NB4 (cell line): ENCODE measurements at regions not wholly inside any gene's neighbourhood (a gene's known extent, or its start where the extent isn't known, plus 50 kb on each side); places are given as distances from the start of the nearest gene placed in this dataset.

Experiments
- POLR2A ChIP-seq: IDR thresholded peaks from 2 replicates; pipeline ENCODE4 v1.6.1; 2011; ENCODE audit warnings: mild to moderate bottlenecking; ENCODE audit not compliant: insufficient read length; ENCODE audit errors: extremely low read depth
- TF ChIP-seq, protein P1 (sequence below): IDR thresholded peaks from one replicate; pipeline ENCODE4 v1.5.1; 2012; ENCODE audit warnings: low read depth, low read length
- TF ChIP-seq, protein P2 (sequence below): IDR thresholded peaks from 2 replicates; pipeline ENCODE4 v1.6.1; 2011; ENCODE audit warnings: low read depth, low read length

DNA sequence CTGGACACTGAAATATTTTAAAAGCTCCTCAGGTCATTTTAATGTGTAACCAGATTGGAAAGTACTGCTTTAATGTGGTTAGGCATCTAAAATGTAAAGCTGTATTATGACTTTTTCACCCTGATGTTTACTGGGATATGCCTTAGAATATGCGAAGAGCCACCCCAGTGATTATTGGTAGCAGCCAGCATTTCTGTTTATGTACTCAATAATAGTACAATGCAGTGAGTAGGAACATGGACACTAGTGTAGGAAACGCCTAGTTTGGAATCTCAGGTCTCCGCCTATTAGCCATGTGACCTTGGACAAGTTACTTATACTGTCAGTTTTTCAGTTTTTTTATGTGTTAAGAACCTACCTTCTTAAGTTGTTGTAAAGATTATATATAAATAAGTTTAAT is 446.0 kb upstream of the PITX2 start:
- TF ChIP-seq, protein P1, sequence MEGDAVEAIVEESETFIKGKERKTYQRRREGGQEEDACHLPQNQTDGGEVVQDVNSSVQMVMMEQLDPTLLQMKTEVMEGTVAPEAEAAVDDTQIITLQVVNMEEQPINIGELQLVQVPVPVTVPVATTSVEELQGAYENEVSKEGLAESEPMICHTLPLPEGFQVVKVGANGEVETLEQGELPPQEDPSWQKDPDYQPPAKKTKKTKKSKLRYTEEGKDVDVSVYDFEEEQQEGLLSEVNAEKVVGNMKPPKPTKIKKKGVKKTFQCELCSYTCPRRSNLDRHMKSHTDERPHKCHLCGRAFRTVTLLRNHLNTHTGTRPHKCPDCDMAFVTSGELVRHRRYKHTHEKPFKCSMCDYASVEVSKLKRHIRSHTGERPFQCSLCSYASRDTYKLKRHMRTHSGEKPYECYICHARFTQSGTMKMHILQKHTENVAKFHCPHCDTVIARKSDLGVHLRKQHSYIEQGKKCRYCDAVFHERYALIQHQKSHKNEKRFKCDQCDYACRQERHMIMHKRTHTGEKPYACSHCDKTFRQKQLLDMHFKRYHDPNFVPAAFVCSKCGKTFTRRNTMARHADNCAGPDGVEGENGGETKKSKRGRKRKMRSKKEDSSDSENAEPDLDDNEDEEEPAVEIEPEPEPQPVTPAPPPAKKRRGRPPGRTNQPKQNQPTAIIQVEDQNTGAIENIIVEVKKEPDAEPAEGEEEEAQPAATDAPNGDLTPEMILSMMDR, result no peak
- TF ChIP-seq POLR2A, result no peak
- TF ChIP-seq, protein P2, sequence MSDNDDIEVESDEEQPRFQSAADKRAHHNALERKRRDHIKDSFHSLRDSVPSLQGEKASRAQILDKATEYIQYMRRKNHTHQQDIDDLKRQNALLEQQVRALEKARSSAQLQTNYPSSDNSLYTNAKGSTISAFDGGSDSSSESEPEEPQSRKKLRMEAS, result no peak
